ENCODE measurements at regions not wholly inside any gene's neighbourhood (a gene's known extent, or its start where the extent isn't known, plus 50 kb on each side); places are given as distances from the start of the nearest gene placed in this dataset.

DNA sequence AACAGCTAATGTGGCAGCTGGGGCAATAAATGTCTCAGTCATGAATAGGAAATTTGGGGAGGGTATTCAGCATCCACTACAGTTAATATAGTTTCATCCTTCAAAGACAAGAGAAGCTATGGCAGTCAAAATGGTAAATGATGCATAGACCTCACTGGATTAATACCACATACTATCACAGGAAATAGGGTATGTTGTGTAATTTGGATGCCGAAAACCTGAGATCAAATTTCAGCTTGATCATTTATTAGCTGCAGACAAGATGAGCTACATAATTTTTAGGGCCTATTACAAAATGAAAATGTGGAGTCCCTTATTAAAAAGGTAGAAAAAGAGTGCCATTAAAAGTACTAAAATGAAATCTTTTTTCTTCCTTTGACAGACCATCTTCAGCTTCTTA, 112.6 kb upstream of the MTAP start:
- no peak for FAIRE-seq
- POLR2A ChIA-PET: no interaction called here
- BruUV-seq (replicated peaks): no TSS peak

More for the DNA sequence above, 112.6 kb upstream of the MTAP start:
- 33% methylated on average over 1 of the region's 1 CpG for WGBS (ENCODE audit: low lambda C conversion rate)
- Histone ChIP-seq H3K27ac (ENCODE audit: extremely low read length, insufficient read depth, low read length) (no peak overlapping the region), H3K36me3 (replicated peaks in 1 of 2; ENCODE audit: control insufficient read depth in 1 of 2, insufficient read depth in 2 of 2, low read length in 2 of 2) (no peaks in the 10 kb centered on the region), H3K9me3 (ENCODE audit: low read length) (no peaks in the 10 kb centered on the region), H3K9ac (ENCODE audit: insufficient read depth, low read depth, low read length) (no peak overlapping the region), H2AFZ (ENCODE audit: low read length) (no peak overlapping the region), H3K79me2 (ENCODE audit: insufficient read depth, low read length) (no peaks in the 10 kb centered on the region), H3K4me3 (replicated peaks in 1 of 3; ENCODE audit: insufficient read depth in 1 of 3, low read depth in 2 of 3, low read length in 3 of 3) (no peak overlapping the region), H4K20me1 (ENCODE audit: insufficient read depth, low read length) (no peaks in the 10 kb centered on the region), H3K4me1 (ENCODE audit: insufficient read depth, low read length) (no peaks in the 10 kb centered on the region), H3K4me2 (ENCODE audit: low read depth, low read length) (no peak overlapping the region), H3K27me3 (ENCODE audit: control insufficient read depth in 1 of 2, insufficient read depth in 2 of 2, low read length in 2 of 2) (no peaks in the 10 kb centered on the region)
- ATAC-seq: no peak
- CTCF ChIA-PET (ENCODE audit: low intra/inter-chr PET ratio, low total read pairs): no interaction called here
- in situ Hi-C loops (cut with HindIII; ENCODE audit: extremely low pct_ligation_motif_present, low pct_unique_long_range_greater_than_20kb): no loop called here
- DNase-seq (ENCODE audit: low spot score): no peak
- intact Hi-C loops (cut with micrococcal nuclease; ENCODE audit: unreplicated experiment): no loop called here
- no peak for TF ChIP-seq ZNF790 (CRISPR knock-in tag; IDR thresholded peaks at IDR 0.05; ENCODE audit: borderline replicate concordance)
- TF ChIP-seq ZSCAN25 (CRISPR knock-in tag; IDR thresholded peaks at IDR 0.05): no peak
- no peak for TF ChIP-seq KMT2A (CRISPR knock-in tag; IDR thresholded peaks at IDR 0.05)
- no peak for TF ChIP-seq EED (CRISPR knock-in tag; IDR thresholded peaks at IDR 0.05)
- TF ChIP-seq TCF12 (IDR thresholded peaks at IDR 0.05): no peak
- TF ChIP-seq TCF12 (CRISPR knock-in tag; IDR thresholded peaks at IDR 0.05): no peak
- TF ChIP-seq KLF6 (CRISPR knock-in tag; IDR thresholded peaks at IDR 0.05): no peak
- TF ChIP-seq, protein P1, sequence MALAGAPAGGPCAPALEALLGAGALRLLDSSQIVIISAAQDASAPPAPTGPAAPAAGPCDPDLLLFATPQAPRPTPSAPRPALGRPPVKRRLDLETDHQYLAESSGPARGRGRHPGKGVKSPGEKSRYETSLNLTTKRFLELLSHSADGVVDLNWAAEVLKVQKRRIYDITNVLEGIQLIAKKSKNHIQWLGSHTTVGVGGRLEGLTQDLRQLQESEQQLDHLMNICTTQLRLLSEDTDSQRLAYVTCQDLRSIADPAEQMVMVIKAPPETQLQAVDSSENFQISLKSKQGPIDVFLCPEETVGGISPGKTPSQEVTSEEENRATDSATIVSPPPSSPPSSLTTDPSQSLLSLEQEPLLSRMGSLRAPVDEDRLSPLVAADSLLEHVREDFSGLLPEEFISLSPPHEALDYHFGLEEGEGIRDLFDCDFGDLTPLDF (CRISPR knock-in tag; IDR thresholded peaks at IDR 0.05): no peak
- TF ChIP-seq CREB1 (IDR thresholded peaks at IDR 0.05): no peak
- no peak for TF ChIP-seq CREB1 (CRISPR knock-in tag; IDR thresholded peaks at IDR 0.05)
- TF ChIP-seq ZKSCAN8 (CRISPR knock-in tag; IDR thresholded peaks at IDR 0.05; ENCODE audit: borderline replicate concordance): no peak
- TF ChIP-seq FLYWCH1 (CRISPR knock-in tag; IDR thresholded peaks at IDR 0.05): no peak
- TF ChIP-seq, protein P2, sequence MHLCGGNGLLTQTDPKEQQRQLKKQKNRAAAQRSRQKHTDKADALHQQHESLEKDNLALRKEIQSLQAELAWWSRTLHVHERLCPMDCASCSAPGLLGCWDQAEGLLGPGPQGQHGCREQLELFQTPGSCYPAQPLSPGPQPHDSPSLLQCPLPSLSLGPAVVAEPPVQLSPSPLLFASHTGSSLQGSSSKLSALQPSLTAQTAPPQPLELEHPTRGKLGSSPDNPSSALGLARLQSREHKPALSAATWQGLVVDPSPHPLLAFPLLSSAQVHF (CRISPR knock-in tag; IDR thresholded peaks at IDR 0.05): no peak
- TF ChIP-seq POLR2AphosphoS5 (IDR thresholded peaks at IDR 0.05; ENCODE audit: low read depth, low read length): no peak
- TF ChIP-seq ZNF207 (IDR thresholded peaks at IDR 0.05; ENCODE audit: borderline replicate concordance): no peak
- TF ChIP-seq, protein P3, sequence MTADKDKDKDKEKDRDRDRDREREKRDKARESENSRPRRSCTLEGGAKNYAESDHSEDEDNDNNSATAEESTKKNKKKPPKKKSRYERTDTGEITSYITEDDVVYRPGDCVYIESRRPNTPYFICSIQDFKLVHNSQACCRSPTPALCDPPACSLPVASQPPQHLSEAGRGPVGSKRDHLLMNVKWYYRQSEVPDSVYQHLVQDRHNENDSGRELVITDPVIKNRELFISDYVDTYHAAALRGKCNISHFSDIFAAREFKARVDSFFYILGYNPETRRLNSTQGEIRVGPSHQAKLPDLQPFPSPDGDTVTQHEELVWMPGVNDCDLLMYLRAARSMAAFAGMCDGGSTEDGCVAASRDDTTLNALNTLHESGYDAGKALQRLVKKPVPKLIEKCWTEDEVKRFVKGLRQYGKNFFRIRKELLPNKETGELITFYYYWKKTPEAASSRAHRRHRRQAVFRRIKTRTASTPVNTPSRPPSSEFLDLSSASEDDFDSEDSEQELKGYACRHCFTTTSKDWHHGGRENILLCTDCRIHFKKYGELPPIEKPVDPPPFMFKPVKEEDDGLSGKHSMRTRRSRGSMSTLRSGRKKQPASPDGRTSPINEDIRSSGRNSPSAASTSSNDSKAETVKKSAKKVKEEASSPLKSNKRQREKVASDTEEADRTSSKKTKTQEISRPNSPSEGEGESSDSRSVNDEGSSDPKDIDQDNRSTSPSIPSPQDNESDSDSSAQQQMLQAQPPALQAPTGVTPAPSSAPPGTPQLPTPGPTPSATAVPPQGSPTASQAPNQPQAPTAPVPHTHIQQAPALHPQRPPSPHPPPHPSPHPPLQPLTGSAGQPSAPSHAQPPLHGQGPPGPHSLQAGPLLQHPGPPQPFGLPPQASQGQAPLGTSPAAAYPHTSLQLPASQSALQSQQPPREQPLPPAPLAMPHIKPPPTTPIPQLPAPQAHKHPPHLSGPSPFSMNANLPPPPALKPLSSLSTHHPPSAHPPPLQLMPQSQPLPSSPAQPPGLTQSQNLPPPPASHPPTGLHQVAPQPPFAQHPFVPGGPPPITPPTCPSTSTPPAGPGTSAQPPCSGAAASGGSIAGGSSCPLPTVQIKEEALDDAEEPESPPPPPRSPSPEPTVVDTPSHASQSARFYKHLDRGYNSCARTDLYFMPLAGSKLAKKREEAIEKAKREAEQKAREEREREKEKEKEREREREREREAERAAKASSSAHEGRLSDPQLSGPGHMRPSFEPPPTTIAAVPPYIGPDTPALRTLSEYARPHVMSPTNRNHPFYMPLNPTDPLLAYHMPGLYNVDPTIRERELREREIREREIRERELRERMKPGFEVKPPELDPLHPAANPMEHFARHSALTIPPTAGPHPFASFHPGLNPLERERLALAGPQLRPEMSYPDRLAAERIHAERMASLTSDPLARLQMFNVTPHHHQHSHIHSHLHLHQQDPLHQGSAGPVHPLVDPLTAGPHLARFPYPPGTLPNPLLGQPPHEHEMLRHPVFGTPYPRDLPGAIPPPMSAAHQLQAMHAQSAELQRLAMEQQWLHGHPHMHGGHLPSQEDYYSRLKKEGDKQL (CRISPR knock-in tag; IDR thresholded peaks at IDR 0.05; ENCODE audit: low read depth): no peak
- TF ChIP-seq ZNF607 (CRISPR knock-in tag; IDR thresholded peaks at IDR 0.05; ENCODE audit: borderline replicate concordance): no peak

Data from HepG2 (cell line).